ENCODE measurements at regions not wholly inside any gene's neighbourhood (a gene's known extent, or its start where the extent isn't known, plus 50 kb on each side); places are given as distances from the start of the nearest gene placed in this dataset.

DNA sequence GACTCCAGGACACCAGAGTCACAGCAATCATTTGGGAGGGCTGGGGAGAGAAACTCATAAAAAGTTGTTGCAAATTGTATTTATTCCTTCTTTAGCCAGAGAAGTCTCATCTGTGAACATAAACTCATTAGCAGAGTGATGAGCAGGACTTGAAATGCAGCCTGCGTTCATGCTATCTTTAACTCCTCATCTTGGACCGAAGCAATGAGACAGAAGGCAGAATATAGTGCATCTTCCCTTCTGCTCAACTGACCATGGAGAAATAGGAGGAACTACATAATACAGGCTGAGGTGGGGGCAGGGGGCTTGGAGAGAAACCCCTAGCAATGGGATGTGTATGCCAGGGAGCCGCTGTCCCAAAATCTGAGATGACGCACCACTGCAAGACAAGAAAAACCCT lies 121.8 kb upstream of the AJAP1 start:
- no peak for DNase-seq
- no peak overlapping the region for H3K4me3 ChIP-seq (ENCODE audit: low read depth, low read length)
- no peaks in the 10 kb centered on the region for H3K27me3 ChIP-seq (ENCODE audit: insufficient read depth, low read depth, severe bottlenecking)
- H3K36me3 ChIP-seq, result no peaks in the 10 kb centered on the region
- no peak overlapping the region for H3K27ac ChIP-seq
- TF ChIP-seq, protein P1, sequence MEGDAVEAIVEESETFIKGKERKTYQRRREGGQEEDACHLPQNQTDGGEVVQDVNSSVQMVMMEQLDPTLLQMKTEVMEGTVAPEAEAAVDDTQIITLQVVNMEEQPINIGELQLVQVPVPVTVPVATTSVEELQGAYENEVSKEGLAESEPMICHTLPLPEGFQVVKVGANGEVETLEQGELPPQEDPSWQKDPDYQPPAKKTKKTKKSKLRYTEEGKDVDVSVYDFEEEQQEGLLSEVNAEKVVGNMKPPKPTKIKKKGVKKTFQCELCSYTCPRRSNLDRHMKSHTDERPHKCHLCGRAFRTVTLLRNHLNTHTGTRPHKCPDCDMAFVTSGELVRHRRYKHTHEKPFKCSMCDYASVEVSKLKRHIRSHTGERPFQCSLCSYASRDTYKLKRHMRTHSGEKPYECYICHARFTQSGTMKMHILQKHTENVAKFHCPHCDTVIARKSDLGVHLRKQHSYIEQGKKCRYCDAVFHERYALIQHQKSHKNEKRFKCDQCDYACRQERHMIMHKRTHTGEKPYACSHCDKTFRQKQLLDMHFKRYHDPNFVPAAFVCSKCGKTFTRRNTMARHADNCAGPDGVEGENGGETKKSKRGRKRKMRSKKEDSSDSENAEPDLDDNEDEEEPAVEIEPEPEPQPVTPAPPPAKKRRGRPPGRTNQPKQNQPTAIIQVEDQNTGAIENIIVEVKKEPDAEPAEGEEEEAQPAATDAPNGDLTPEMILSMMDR (IDR thresholded peaks at IDR 0.05; ENCODE audit: low read depth, low read length), result no peak
- H3K9me3 ChIP-seq (ENCODE audit: severe bottlenecking), result peaks cover 6% of the 10 kb centered on the region

DNA sequence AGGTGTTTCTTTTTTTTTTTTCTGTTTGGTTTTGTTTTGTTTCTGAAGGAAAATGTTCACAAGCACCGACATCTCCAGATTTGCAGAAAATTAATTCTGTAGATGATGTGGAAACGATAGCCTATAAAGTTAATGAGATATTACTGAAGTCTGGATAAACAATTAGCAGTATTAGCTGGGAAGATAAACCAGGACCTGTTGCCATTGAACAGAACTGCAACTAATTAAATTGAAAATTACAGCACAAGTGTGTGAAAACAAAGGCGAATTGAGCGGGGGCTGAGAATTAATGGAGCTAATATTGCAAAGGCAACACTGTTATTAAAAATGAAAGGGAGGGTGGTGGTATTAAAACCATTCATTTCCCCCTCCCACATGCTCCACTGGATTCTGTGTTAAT lies 107.5 kb upstream of the AJAP1 start:
- TF ChIP-seq, protein P1 (IDR thresholded peaks at IDR 0.05; ENCODE audit: low read depth, low read length), result no peak
- no peaks in the 10 kb centered on the region for H3K36me3 ChIP-seq
- H3K27ac ChIP-seq, result no peak overlapping the region
- peaks cover 3% of the 10 kb centered on the region for H3K9me3 ChIP-seq (ENCODE audit: severe bottlenecking)
- no peak overlapping the region for H3K4me3 ChIP-seq (ENCODE audit: low read depth, low read length)
- no peak for DNase-seq
- peaks cover 29% of the 10 kb centered on the region for H3K27me3 ChIP-seq (ENCODE audit: insufficient read depth, low read depth, severe bottlenecking)

DNA sequence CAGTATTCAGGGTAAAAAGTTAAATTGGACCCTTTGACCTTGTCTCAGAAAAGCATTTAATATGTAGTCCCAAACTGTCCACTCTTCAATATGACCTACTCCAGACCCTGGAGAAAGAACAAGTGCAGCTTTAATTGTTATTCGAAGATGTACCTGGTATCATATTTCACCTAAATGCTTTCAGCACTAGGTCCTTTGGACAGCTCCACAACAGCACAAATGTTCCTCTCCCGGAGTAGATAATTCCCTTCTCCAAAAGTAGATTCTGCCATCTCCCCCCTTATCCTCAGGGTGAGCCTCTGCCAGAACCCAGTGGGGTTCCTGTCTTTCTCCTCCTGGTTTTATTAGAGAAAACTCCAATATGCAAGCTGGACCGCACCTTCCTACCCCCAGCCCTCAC lies 104.5 kb upstream of the AJAP1 start:
- DNase-seq, result no peak
- peaks cover 31% of the 10 kb centered on the region for H3K27me3 ChIP-seq (ENCODE audit: insufficient read depth, low read depth, severe bottlenecking)

DNA sequence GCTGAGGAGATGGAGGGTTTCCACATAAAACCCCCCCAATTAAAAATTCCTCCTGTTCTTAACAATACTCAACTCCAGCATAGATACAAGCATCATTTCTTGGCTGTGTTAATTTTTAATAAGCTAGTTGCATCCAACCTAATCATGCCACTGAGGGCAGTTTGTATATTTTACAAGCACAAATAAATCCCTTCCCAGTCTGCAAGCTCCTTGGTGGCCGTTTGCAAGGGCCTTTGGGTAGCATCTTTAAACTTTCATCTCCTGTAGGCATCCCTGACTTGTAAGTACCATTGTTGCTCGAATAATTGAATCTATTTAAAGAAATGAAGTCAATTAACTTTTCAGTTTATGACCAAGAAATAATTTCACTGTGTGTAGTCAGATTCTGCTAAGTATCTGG lies 103.5 kb upstream of the AJAP1 start:
- H3K27me3 ChIP-seq (ENCODE audit: insufficient read depth, low read depth, severe bottlenecking), result peaks cover 33% of the 10 kb centered on the region
- no peak for DNase-seq
- TF ChIP-seq, protein P1 (IDR thresholded peaks at IDR 0.05; ENCODE audit: low read depth, low read length), result no peak
- H3K36me3 ChIP-seq, result no peaks in the 10 kb centered on the region
- no peak overlapping the region for H3K27ac ChIP-seq
- no peaks in the 10 kb centered on the region for H3K9me3 ChIP-seq (ENCODE audit: severe bottlenecking)
- H3K4me3 ChIP-seq (ENCODE audit: low read depth, low read length), result no peak overlapping the region

More for the DNA sequence above, 104.5 kb upstream of the AJAP1 start:
- no peaks in the 10 kb centered on the region for H3K9me3 ChIP-seq (ENCODE audit: severe bottlenecking)
- no peak overlapping the region for H3K4me3 ChIP-seq (ENCODE audit: low read depth, low read length)
- H3K27ac ChIP-seq, result no peak overlapping the region
- TF ChIP-seq, protein P1 (IDR thresholded peaks at IDR 0.05; ENCODE audit: low read depth, low read length), result no peak
- H3K36me3 ChIP-seq, result no peaks in the 10 kb centered on the region

DNA sequence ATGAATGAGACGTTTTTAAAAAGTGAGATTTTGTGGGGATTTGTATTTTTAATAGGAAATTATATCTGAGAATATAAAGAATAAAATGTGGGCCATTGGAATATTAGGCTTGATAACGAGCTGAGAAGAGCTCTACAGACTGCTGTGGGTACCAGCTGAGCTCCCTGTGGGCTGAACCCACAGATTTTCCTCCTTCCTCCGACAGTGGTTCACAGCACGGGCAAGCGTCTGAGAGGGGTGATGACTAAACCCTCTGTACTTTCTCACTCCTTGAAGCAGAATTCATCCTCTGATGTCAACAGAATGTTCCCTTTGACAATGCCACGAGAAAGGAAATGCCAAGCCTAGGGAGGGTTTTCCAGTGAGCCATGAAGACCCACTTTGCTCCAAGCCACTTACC lies 102.7 kb upstream of the AJAP1 start:
- DNase-seq, result no peak
- Histone ChIP-seq H3K9me3 (ENCODE audit: severe bottlenecking) (no peaks in the 10 kb centered on the region), H3K27me3 (ENCODE audit: insufficient read depth, low read depth, severe bottlenecking) (peaks cover 33% of the 10 kb centered on the region), H3K27ac (no peak overlapping the region), H3K36me3 (no peaks in the 10 kb centered on the region), H3K4me3 (ENCODE audit: low read depth, low read length) (no peak overlapping the region)
- TF ChIP-seq, protein P1 (IDR thresholded peaks at IDR 0.05; ENCODE audit: low read depth, low read length), result no peak

DNA sequence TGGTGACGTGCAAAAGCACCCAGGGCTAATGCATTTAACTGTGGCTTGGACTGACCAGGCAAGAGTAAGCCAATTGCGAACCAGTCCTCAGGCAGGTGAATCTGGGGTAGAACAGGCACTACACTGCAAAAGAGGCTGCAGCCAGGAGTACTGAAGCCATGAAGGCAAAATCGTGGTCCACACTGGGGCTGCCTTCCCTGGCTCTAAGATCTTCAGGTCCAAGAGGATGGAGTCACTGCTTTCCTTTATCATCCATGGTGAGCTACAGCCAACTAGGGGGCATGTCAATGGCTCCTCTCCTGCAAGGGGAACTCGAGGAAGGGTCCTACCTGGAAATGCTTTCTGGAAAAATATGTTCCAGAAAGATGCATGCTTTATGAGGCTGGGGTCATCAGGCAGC lies 100.6 kb upstream of the AJAP1 start:
- TF ChIP-seq, protein P1 (IDR thresholded peaks at IDR 0.05; ENCODE audit: low read depth, low read length), result no peak
- Histone ChIP-seq H3K27me3 (ENCODE audit: insufficient read depth, low read depth, severe bottlenecking) (peaks cover 44% of the 10 kb centered on the region), H3K9me3 (ENCODE audit: severe bottlenecking) (no peaks in the 10 kb centered on the region), H3K36me3 (no peaks in the 10 kb centered on the region), H3K4me3 (ENCODE audit: low read depth, low read length) (no peak overlapping the region), H3K27ac (no peak overlapping the region)
- no peak for DNase-seq
